Activated naive CD4-positive, alpha-beta T cell treated with anti-CD3 and anti-CD28 coated beads, Interleukin-2, amount 50 U/mL, for 72 hours (primary cell): ENCODE measurements at regions not wholly inside any gene's neighbourhood (a gene's known extent, or its start where the extent isn't known, plus 50 kb on each side); places are given as distances from the start of the nearest gene placed in this dataset.

Experiments
- ATAC-seq, 2 donors: fragments of 150-1000 bp; cut with Tn5 transposase; 2 replicates each; pipeline ENCODE4 v1.10.0; 2021; ENCODE audit warnings: mild to moderate bottlenecking in 2 of 2, moderate library complexity in 2 of 2
- DNase-seq, 2 donors: peaks; one replicate each; pipeline ENCODE4 v3.0.0; 2021 to 2022; ENCODE audit warnings: low spot score in 2 of 2
- H3K27ac Mint-ChIP-seq, 2 donors: one replicate each; pipeline ENCODE4 v1.8.0; 2022; ENCODE audit warnings: mild to moderate bottlenecking in 2 of 2, mixed read lengths in 2 of 2
- H3K36me3 Mint-ChIP-seq, 2 donors: one replicate each; pipeline ENCODE4 v1.8.0; 2022; ENCODE audit warnings: mixed read lengths in 2 of 2
- H3K9me3 Mint-ChIP-seq, 2 donors: one replicate each; pipeline ENCODE4 v1.8.0; 2022; ENCODE audit warnings: mixed read lengths in 2 of 2

GRCh38 chr5:14061106-14061505 lies 82.0 kb upstream of the TRIO start:
- Mint-ChIP-seq H3K27ac (no peak overlapping the region), H3K9me3 (peaks cover 7 to 13% of the 10 kb centered on the region in 2 donors), H3K36me3 (no peaks in the 10 kb centered on the region)
- DNase-seq = no peak
- no peak for ATAC-seq

GRCh38 chr5:14060218-14060617 lies 82.9 kb upstream of the TRIO start:
- ATAC-seq = no peak
- Mint-ChIP-seq H3K27ac (no peak overlapping the region), H3K9me3 (peaks cover 7 to 13% of the 10 kb centered on the region in 2 donors), H3K36me3 (no peaks in the 10 kb centered on the region)
- no peak for DNase-seq

- DNase-seq (no peak), ATAC-seq (no peak)
- no peaks in the 10 kb centered on the region for H3K36me3 Mint-ChIP-seq
- no peak overlapping the region for H3K27ac Mint-ChIP-seq
- peaks cover 7 to 13% of the 10 kb centered on the region in 2 donors for H3K9me3 Mint-ChIP-seq
These were observed 83.3 kb upstream of the TRIO start for GRCh38 chr5:14059810-14060209.

GRCh38 chr5:14057289-14057688 lies 85.9 kb upstream of the TRIO start:
- ATAC-seq = no peak
- Mint-ChIP-seq H3K27ac (no peak overlapping the region), H3K36me3 (no peaks in the 10 kb centered on the region), H3K9me3 (peaks cover 7 to 13% of the 10 kb centered on the region in 2 donors)
- no peak for DNase-seq

GRCh38 chr5:14056039-14056438 lies 87.1 kb upstream of the TRIO start:
- Mint-ChIP-seq H3K9me3 (peaks cover 6 to 11% of the 10 kb centered on the region in 2 donors), H3K27ac (no peak overlapping the region), H3K36me3 (no peaks in the 10 kb centered on the region)
- no peak for DNase-seq
- no peak for ATAC-seq

GRCh38 chr5:14054965-14055963 lies 87.9 kb upstream of the TRIO start:
- no peak overlapping the region for H3K27ac Mint-ChIP-seq
- H3K9me3 Mint-ChIP-seq = peaks cover 0 to 5% of the 10 kb centered on the region in 2 donors
- DNase-seq (no peak), ATAC-seq (no peak)
- no peaks in the 10 kb centered on the region for H3K36me3 Mint-ChIP-seq

- DNase-seq (no peak), ATAC-seq (no peak)
- peaks cover 0 to under 1% of the 10 kb centered on the region in 2 donors for H3K9me3 Mint-ChIP-seq
- H3K36me3 Mint-ChIP-seq = no peaks in the 10 kb centered on the region
- H3K27ac Mint-ChIP-seq = no peak overlapping the region
These were observed 88.9 kb upstream of the TRIO start for GRCh38 chr5:14054111-14054854.

- no peak for DNase-seq
- Mint-ChIP-seq H3K9me3 (peaks cover 0 to 3% of the 10 kb centered on the region in 2 donors), H3K27ac (no peak overlapping the region), H3K36me3 (no peaks in the 10 kb centered on the region)
- ATAC-seq = no peak
These were observed 92.3 kb upstream of the TRIO start for GRCh38 chr5:14050821-14051220.

- no peak for DNase-seq
- peaks cover 0 to 3% of the 10 kb centered on the region in 2 donors for H3K9me3 Mint-ChIP-seq
- ATAC-seq = no peak
These were observed 94.7 kb upstream of the TRIO start for GRCh38 chr5:14048434-14048833.

GRCh38 chr5:14041528-14042192 lies 97.2 kb upstream of the DNAH5 start:
- H3K9me3 Mint-ChIP-seq = peaks cover 0 to 8% of the 10 kb centered on the region in 2 donors
- H3K36me3 Mint-ChIP-seq = no peaks in the 10 kb centered on the region
- no peak overlapping the region for H3K27ac Mint-ChIP-seq
- DNase-seq (no peak), ATAC-seq (no peak)

More at GRCh38 chr5:14048434-14048833, 94.7 kb upstream of the TRIO start:
- no peak overlapping the region for H3K27ac Mint-ChIP-seq
- no peaks in the 10 kb centered on the region for H3K36me3 Mint-ChIP-seq

- Mint-ChIP-seq H3K9me3 (peaks cover 0 to 6% of the 10 kb centered on the region in 2 donors), H3K36me3 (no peaks in the 10 kb centered on the region), H3K27ac (peak overlapping the region in 1 of 2 donors; percentile 23)
- DNase-seq = no peak
- no peak for ATAC-seq
These were observed 96.1 kb upstream of the DNAH5 start for GRCh38 chr5:14040542-14040941.

GRCh38 chr5:14039576-14039975 lies 95.1 kb upstream of the DNAH5 start:
- DNase-seq (no peak), ATAC-seq (no peak)
- peaks cover 0 to 6% of the 10 kb centered on the region in 2 donors for H3K9me3 Mint-ChIP-seq
- no peak overlapping the region for H3K27ac Mint-ChIP-seq
- no peaks in the 10 kb centered on the region for H3K36me3 Mint-ChIP-seq

- Mint-ChIP-seq H3K36me3 (peaks cover 3 to 5% of the 10 kb centered on the region in 2 donors), H3K27ac (no peak overlapping the region), H3K9me3 (peaks cover 4 to 9% of the 10 kb centered on the region in 2 donors)
- DNase-seq = no peak
- ATAC-seq = no peak
These were observed 94.6 kb upstream of the DNAH5 start for GRCh38 chr5:14039063-14039462.

GRCh38 chr5:14038341-14038959 lies 94.0 kb upstream of the DNAH5 start:
- peaks cover 4 to 6% of the 10 kb centered on the region in 2 donors for H3K36me3 Mint-ChIP-seq
- peaks cover 5 to 10% of the 10 kb centered on the region in 2 donors for H3K9me3 Mint-ChIP-seq
- no peak overlapping the region for H3K27ac Mint-ChIP-seq
- DNase-seq (no peak), ATAC-seq (peak in 1 of 2 donors; percentile 46)

GRCh38 chr5:14036947-14037346 lies 92.5 kb upstream of the DNAH5 start:
- peaks cover 5 to 8% of the 10 kb centered on the region in 2 donors for H3K9me3 Mint-ChIP-seq
- ATAC-seq (no peak), DNase-seq (no peak)
- H3K36me3 Mint-ChIP-seq = peaks cover 4 to 6% of the 10 kb centered on the region in 2 donors
- H3K27ac Mint-ChIP-seq = no peak overlapping the region

GRCh38 chr5:14036514-14036913 lies 92.0 kb upstream of the DNAH5 start:
- DNase-seq (no peak), ATAC-seq (no peak)
- H3K9me3 Mint-ChIP-seq = peaks cover 5 to 8% of the 10 kb centered on the region in 2 donors
- peaks cover 4 to 6% of the 10 kb centered on the region in 2 donors for H3K36me3 Mint-ChIP-seq
- H3K27ac Mint-ChIP-seq = no peak overlapping the region
